Epithelial cell of esophagus (primary cell): ENCODE measurements at regions not wholly inside any gene's neighbourhood (a gene's known extent, or its start where the extent isn't known, plus 50 kb on each side); places are given as distances from the start of the nearest gene placed in this dataset.

Source experiments
- DNase-seq: peaks from one replicate; pipeline ENCODE4 v3.0.0; 2010; ENCODE audit warnings: low read depth
- H3K4me3 ChIP-seq: 2 replicates; pipeline ENCODE4 v1.5.1; 2011; ENCODE audit warnings: mild to moderate bottlenecking, low read length, control low read depth
- TF ChIP-seq, protein P1 (sequence below): IDR thresholded peaks from 2 replicates; pipeline ENCODE4 v1.5.1; 2011; ENCODE audit warnings: low read depth, mild to moderate bottlenecking, low read length, control low read depth, inconsistent platforms; ENCODE audit not compliant: insufficient read depth; ENCODE audit errors: missing control alignments

- no peak overlapping the region for H3K4me3 ChIP-seq
- DNase-seq, result no peak
- TF ChIP-seq, protein P1, sequence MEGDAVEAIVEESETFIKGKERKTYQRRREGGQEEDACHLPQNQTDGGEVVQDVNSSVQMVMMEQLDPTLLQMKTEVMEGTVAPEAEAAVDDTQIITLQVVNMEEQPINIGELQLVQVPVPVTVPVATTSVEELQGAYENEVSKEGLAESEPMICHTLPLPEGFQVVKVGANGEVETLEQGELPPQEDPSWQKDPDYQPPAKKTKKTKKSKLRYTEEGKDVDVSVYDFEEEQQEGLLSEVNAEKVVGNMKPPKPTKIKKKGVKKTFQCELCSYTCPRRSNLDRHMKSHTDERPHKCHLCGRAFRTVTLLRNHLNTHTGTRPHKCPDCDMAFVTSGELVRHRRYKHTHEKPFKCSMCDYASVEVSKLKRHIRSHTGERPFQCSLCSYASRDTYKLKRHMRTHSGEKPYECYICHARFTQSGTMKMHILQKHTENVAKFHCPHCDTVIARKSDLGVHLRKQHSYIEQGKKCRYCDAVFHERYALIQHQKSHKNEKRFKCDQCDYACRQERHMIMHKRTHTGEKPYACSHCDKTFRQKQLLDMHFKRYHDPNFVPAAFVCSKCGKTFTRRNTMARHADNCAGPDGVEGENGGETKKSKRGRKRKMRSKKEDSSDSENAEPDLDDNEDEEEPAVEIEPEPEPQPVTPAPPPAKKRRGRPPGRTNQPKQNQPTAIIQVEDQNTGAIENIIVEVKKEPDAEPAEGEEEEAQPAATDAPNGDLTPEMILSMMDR, result no peak
Measured at GRCh38 chr7:10919923-10920322, 53.7 kb upstream of the PHF14 start.
